ENCODE measurements at regions not wholly inside any gene's neighbourhood (a gene's known extent, or its start where the extent isn't known, plus 50 kb on each side); places are given as distances from the start of the nearest gene placed in this dataset.

DNA sequence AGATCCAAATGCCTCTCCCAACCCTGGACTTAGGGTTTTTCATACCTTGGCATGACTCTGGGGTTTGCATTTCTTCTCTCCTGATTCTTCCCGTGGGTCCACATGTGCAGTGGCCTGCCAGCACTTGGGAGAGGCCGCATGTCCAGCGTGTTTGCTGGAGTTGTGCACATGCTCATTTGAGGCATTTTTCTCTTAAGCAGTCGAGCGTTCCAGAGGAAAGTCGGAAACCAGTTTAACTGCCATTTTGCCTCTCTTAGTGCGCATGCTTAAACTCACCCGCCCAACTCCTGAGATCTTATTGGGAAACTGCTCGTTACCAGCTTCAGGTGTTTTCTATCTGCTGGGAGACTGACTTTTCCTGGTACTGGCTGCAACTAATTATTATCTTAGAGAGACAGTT lies 888.4 kb upstream of the PHF14 start:
- TF ChIP-seq, protein P1, sequence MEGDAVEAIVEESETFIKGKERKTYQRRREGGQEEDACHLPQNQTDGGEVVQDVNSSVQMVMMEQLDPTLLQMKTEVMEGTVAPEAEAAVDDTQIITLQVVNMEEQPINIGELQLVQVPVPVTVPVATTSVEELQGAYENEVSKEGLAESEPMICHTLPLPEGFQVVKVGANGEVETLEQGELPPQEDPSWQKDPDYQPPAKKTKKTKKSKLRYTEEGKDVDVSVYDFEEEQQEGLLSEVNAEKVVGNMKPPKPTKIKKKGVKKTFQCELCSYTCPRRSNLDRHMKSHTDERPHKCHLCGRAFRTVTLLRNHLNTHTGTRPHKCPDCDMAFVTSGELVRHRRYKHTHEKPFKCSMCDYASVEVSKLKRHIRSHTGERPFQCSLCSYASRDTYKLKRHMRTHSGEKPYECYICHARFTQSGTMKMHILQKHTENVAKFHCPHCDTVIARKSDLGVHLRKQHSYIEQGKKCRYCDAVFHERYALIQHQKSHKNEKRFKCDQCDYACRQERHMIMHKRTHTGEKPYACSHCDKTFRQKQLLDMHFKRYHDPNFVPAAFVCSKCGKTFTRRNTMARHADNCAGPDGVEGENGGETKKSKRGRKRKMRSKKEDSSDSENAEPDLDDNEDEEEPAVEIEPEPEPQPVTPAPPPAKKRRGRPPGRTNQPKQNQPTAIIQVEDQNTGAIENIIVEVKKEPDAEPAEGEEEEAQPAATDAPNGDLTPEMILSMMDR (IDR thresholded peaks at IDR 0.05), result no peak
- TF ChIP-seq ZFX (IDR thresholded peaks at IDR 0.05; ENCODE audit: borderline replicate concordance), result no peak
